NB4 (cell line): ENCODE measurements at regions not wholly inside any gene's neighbourhood (a gene's known extent, or its start where the extent isn't known, plus 50 kb on each side); places are given as distances from the start of the nearest gene placed in this dataset.

Experiments
- DNase-seq: peaks from one replicate; pipeline ENCODE4 v3.0.0; 2010; ENCODE audit warnings: low read depth
- H3K4me3 ChIP-seq: one replicate; pipeline ENCODE4 v1.5.1; 2011; ENCODE audit warnings: mild to moderate bottlenecking, low read depth, low read length, moderate library complexity
- MYC ChIP-seq: IDR thresholded peaks from 2 replicates; pipeline ENCODE4 v1.6.1; 2011; ENCODE audit warnings: low read depth, low read length
- POLR2A ChIP-seq: IDR thresholded peaks from 2 replicates; pipeline ENCODE4 v1.6.1; 2011; ENCODE audit warnings: mild to moderate bottlenecking; ENCODE audit not compliant: insufficient read length; ENCODE audit errors: extremely low read depth
- TF ChIP-seq, protein P1 (sequence below): IDR thresholded peaks from one replicate; pipeline ENCODE4 v1.5.1; 2012; ENCODE audit warnings: low read depth, low read length
- TF ChIP-seq, protein P2 (sequence below): IDR thresholded peaks from 2 replicates; pipeline ENCODE4 v1.6.1; 2011; ENCODE audit warnings: low read depth, low read length

DNA sequence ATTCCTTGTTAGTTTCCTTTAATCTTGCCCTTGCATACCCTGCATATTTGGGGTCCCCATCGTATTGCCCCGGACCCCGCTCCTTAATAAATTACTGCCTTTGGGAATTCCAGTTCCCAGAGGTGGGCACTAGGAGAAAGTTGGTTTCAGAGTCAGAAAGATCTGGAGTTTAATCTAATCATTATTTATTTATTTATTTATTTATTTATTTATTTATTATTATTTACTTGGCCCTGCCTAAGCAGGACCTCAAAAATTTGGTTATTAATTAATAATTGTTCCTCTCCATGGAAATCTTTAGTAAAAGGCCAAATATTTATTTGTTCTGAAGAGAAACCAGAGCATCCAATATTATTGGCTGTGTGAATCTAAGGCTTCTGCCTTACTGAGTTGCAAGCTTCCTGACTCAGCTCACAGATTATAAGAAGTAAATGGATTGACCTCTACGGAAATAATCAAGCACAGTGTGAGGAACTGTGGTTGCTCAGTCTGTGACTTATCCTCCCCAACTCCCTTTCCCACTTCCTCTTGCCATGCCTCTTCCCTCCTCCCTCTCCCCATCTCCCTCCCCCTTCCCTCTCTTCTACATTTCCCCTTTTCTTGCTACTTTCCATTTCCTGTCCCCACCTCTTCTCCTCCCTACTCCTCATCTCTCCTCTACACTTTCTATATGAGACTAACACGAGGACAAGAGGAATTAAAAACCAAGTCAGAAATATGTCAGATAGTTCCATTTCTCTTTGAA is 61.5 kb upstream of the AP1S2 start:
- DNase-seq, result peak; percentile 60
- no peak overlapping the region for H3K4me3 ChIP-seq
- TF ChIP-seq, protein P1, sequence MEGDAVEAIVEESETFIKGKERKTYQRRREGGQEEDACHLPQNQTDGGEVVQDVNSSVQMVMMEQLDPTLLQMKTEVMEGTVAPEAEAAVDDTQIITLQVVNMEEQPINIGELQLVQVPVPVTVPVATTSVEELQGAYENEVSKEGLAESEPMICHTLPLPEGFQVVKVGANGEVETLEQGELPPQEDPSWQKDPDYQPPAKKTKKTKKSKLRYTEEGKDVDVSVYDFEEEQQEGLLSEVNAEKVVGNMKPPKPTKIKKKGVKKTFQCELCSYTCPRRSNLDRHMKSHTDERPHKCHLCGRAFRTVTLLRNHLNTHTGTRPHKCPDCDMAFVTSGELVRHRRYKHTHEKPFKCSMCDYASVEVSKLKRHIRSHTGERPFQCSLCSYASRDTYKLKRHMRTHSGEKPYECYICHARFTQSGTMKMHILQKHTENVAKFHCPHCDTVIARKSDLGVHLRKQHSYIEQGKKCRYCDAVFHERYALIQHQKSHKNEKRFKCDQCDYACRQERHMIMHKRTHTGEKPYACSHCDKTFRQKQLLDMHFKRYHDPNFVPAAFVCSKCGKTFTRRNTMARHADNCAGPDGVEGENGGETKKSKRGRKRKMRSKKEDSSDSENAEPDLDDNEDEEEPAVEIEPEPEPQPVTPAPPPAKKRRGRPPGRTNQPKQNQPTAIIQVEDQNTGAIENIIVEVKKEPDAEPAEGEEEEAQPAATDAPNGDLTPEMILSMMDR, result no peak
- TF ChIP-seq, protein P2, sequence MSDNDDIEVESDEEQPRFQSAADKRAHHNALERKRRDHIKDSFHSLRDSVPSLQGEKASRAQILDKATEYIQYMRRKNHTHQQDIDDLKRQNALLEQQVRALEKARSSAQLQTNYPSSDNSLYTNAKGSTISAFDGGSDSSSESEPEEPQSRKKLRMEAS, result no peak
- TF ChIP-seq POLR2A (no peak), MYC (no peak)

DNA sequence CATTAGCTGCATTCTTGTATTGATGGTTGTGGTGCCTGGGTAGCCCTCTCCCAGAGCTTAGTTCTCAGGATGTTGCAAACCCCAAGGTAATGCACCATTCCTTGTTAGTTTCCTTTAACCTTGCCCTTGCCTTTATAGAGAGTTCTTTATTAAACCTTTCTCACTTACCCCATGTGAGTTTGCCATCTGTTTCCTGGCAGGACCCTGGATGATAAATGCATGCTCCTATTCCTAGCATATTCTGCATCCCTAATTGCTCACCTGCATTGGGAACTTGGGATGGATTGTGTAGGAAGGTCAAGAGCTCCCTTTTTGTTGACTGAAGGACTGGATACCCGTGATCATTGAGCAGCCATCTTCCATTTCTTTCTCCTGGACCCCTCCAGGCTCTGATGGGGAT is 59.9 kb upstream of the AP1S2 start:
- H3K4me3 ChIP-seq, result no peak overlapping the region
- DNase-seq, result no peak
- TF ChIP-seq, protein P1, result no peak
- TF ChIP-seq MYC, result no peak
- TF ChIP-seq POLR2A, result no peak
- TF ChIP-seq, protein P2, result no peak

DNA sequence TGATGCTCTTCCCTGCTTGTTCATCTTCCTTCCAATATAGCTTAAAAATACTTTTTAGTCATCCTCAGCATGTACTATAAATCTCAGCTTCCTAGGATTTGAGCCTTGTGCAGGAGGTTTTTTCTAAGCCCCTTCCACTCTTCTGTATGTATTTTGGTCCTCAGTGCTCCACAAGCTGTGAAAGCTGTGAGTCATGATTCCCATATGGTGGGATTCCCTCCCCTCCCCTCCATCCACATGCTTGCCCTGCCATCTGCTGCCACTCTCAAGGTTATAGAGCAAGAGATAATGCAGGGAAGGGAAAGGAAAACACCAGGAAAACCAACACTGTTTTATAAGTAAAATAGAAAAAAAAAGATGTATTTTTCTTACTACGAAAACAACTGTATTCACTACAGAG is 58.5 kb upstream of the AP1S2 start:
- no peak overlapping the region for H3K4me3 ChIP-seq
- no peak for DNase-seq
- TF ChIP-seq, protein P2, result no peak

DNA sequence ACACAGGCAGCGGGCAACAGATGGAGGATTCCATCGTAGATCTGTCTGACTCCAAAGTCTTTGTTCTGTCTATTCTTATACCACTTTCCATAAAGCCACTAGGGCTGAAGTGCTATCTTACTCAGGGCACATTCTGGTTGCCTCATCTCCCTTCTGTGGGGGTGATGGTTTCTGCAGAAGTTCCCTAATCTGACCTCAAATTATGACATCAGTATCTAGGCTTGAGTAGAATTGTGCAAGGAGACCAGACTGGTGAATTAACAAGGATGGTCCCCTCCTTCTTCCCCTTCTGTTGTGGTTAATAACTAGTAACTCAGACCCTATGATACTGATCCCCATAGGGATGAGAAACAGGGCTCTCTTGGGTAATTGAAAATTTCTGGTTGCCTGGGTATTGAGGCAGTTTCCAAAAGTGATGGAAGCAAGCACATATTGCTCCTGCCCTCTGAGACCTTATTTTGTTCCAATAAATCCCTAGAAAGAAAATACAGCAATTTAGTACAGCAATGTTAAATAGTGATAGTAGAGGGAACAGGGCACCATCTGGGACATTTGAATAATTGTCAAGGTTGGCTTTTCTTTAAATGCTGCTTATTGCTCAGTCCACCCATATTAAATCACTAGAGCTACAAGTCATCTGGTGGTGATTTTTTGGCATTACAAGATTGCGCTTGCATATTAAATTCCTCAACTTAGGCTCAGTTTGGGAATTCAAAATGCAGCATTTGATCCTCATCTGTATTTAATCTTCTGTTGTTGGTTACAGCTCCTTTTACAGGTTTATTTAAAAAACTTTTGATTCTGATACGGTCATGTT is 57.3 kb upstream of the AP1S2 start:
- DNase-seq, result peak; percentile 95
- TF ChIP-seq MYC, result no peak
- TF ChIP-seq, protein P2, result no peak
- TF ChIP-seq POLR2A, result no peak
- TF ChIP-seq, protein P1, result no peak
- H3K4me3 ChIP-seq, result no peak overlapping the region

DNA sequence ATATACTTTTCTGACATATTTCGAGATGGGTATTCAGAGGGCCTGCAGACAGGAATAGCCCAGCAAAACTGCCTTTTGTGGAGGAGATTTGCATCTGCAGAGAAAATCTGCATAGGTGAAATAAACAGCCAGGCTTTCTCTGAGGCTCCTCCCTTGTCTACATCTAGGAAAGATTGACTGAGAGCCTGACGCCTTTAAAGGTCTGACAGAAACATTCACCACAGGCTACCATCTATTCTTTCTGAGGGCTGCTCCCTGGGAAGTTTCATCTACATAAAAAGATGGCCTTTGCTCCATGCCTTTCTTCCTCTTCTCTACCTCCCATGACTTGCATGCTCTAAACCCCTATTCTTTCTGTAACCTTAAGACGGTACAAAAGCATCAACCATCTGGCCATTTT is 55.0 kb upstream of the AP1S2 start:
- TF ChIP-seq, protein P1, result no peak
- TF ChIP-seq, protein P2, result no peak
- no peak for TF ChIP-seq POLR2A
- no peak overlapping the region for H3K4me3 ChIP-seq
- no peak for DNase-seq

DNA sequence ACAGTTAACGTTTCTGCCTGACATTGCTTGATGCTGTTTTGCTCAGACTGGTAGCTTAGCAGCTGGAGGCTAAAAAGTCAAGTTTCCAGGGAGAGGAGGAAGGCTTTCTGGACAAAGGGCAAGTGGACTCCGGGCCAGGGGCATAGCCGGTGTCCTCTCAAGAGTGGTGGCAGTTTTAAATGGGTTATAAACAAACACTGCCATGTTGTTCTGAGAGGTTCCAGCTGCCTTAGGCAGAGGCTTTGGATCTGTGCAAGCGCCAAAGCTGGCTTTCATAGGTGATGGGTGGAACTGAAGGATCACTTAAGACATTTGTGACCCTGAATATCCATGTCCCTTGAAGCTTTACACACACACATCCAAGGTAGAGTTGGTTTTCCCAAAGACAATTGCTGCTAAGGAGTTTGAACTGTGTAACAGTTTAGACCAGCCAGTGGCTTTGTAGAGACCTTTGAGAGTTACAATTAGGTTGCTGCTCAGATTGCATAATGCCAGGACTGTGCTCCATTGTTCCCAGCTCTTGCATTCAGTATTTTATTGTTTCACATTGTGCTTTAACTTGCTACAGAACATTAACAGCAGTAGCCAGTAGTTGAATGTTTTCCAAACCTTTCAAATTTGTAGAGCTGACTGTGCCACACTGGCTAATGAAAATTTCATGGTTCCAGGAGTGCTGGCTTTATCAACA is 54.1 kb upstream of the AP1S2 start:
- TF ChIP-seq MYC, result no peak
- TF ChIP-seq, protein P1, result no peak
- TF ChIP-seq, protein P2, result no peak
- TF ChIP-seq POLR2A, result no peak
- no peak overlapping the region for H3K4me3 ChIP-seq
- peak; percentile 3 for DNase-seq
